ENCODE measurements at regions not wholly inside any gene's neighbourhood (a gene's known extent, or its start where the extent isn't known, plus 50 kb on each side); places are given as distances from the start of the nearest gene placed in this dataset.
A peak's percentile ranks its signal among the peaks of the same experiment; 100 is the strongest.

GRCh38 chr13:52968074-52968700 lies 60.4 kb upstream of the OLFM4 start (continued):
- TF ChIP-seq, protein P1, sequence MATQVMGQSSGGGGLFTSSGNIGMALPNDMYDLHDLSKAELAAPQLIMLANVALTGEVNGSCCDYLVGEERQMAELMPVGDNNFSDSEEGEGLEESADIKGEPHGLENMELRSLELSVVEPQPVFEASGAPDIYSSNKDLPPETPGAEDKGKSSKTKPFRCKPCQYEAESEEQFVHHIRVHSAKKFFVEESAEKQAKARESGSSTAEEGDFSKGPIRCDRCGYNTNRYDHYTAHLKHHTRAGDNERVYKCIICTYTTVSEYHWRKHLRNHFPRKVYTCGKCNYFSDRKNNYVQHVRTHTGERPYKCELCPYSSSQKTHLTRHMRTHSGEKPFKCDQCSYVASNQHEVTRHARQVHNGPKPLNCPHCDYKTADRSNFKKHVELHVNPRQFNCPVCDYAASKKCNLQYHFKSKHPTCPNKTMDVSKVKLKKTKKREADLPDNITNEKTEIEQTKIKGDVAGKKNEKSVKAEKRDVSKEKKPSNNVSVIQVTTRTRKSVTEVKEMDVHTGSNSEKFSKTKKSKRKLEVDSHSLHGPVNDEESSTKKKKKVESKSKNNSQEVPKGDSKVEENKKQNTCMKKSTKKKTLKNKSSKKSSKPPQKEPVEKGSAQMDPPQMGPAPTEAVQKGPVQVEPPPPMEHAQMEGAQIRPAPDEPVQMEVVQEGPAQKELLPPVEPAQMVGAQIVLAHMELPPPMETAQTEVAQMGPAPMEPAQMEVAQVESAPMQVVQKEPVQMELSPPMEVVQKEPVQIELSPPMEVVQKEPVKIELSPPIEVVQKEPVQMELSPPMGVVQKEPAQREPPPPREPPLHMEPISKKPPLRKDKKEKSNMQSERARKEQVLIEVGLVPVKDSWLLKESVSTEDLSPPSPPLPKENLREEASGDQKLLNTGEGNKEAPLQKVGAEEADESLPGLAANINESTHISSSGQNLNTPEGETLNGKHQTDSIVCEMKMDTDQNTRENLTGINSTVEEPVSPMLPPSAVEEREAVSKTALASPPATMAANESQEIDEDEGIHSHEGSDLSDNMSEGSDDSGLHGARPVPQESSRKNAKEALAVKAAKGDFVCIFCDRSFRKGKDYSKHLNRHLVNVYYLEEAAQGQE (IDR thresholded peaks at IDR 0.05) = peak; percentile 93
- TF ChIP-seq ELK1 (IDR thresholded peaks at IDR 0.05; ENCODE audit: low read depth, low read length) (no peak), NR3C1 (IDR thresholded peaks at IDR 0.05) (no peak)
- TF ChIP-seq, protein P2, sequence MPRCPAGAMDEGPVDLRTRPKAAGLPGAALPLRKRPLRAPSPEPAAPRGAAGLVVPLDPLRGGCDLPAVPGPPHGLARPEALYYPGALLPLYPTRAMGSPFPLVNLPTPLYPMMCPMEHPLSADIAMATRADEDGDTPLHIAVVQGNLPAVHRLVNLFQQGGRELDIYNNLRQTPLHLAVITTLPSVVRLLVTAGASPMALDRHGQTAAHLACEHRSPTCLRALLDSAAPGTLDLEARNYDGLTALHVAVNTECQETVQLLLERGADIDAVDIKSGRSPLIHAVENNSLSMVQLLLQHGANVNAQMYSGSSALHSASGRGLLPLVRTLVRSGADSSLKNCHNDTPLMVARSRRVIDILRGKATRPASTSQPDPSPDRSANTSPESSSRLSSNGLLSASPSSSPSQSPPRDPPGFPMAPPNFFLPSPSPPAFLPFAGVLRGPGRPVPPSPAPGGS (IDR thresholded peaks at IDR 0.05) = no peak

- no peak for FAIRE-seq
- TF ChIP-seq EHF (CRISPR knock-in tag; IDR thresholded peaks at IDR 0.05) (no peak), HOXB13 (CRISPR knock-in tag; IDR thresholded peaks at IDR 0.05; ENCODE audit: low read depth) (no peak), TP53 (CRISPR knock-in tag; IDR thresholded peaks at IDR 0.05) (no peak), NPAS2 (CRISPR knock-in tag; IDR thresholded peaks at IDR 0.05; ENCODE audit: borderline replicate concordance) (no peak)
- TF ChIP-seq, protein P3, sequence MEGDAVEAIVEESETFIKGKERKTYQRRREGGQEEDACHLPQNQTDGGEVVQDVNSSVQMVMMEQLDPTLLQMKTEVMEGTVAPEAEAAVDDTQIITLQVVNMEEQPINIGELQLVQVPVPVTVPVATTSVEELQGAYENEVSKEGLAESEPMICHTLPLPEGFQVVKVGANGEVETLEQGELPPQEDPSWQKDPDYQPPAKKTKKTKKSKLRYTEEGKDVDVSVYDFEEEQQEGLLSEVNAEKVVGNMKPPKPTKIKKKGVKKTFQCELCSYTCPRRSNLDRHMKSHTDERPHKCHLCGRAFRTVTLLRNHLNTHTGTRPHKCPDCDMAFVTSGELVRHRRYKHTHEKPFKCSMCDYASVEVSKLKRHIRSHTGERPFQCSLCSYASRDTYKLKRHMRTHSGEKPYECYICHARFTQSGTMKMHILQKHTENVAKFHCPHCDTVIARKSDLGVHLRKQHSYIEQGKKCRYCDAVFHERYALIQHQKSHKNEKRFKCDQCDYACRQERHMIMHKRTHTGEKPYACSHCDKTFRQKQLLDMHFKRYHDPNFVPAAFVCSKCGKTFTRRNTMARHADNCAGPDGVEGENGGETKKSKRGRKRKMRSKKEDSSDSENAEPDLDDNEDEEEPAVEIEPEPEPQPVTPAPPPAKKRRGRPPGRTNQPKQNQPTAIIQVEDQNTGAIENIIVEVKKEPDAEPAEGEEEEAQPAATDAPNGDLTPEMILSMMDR (IDR thresholded peaks at IDR 0.05) = no peak
- TF ChIP-seq, protein P4, sequence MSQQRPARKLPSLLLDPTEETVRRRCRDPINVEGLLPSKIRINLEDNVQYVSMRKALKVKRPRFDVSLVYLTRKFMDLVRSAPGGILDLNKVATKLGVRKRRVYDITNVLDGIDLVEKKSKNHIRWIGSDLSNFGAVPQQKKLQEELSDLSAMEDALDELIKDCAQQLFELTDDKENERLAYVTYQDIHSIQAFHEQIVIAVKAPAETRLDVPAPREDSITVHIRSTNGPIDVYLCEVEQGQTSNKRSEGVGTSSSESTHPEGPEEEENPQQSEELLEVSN (IDR thresholded peaks at IDR 0.05; ENCODE audit: borderline replicate concordance, low read depth) = no peak
- TF ChIP-seq, protein P5, sequence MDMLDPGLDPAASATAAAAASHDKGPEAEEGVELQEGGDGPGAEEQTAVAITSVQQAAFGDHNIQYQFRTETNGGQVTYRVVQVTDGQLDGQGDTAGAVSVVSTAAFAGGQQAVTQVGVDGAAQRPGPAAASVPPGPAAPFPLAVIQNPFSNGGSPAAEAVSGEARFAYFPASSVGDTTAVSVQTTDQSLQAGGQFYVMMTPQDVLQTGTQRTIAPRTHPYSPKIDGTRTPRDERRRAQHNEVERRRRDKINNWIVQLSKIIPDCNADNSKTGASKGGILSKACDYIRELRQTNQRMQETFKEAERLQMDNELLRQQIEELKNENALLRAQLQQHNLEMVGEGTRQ (IDR thresholded peaks at IDR 0.05) = no peak
- Histone ChIP-seq H3K9me3 (no peaks in the 10 kb centered on the region), H3K27ac (no peak overlapping the region), H3K4me2 (no peak overlapping the region), H3K4me3 (no peak overlapping the region), H3K4me1 (no peaks in the 10 kb centered on the region)
- ChIA-PET CTCF (no interaction called here), POLR2A (no interaction called here)
- WGBS (ENCODE audit: missing lambda C conversion rate) = 0% methylated on average over 3 of the region's 4 CpGs
- ATAC-seq = no peak
- no peak for DNase-seq (ENCODE audit: low read depth in 1 of 2, low spot score in 1 of 2)
These were observed 66.6 kb upstream of the OLFM4 start for GRCh38 chr13:52961987-52962386.

DNA sequence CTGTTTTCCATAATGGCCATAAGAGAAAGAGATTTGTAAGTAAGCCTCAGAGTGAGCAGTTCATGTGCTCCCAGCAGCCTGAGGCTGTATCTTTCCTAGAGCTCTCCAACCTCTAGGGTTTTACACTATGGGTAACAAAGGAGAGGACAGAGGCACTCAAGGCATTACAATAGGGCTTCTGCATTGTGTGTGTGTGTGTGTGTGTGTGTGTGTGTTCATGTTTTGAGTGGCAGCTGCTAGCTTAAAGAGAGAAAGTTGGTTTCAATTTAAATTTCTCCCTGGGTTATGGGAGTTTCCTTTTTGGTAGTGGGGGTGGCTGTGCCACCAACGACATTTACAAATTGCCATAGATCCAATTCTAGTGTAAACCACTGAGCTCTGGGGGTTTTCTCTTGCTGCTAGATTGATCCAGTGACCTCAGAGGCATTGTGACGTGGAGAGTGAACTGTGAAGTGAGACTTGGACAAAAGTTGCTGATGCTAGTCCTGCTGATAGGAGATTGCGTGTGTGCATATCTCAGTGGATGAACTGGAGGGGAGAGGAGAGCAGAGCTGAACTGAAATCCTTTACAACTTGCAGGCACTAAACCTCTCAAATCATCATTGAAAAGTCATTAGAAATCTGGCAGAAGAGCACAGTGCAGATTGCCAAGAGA lies 67.2 kb upstream of the OLFM4 start:
- ChIA-PET POLR2A (no interaction called here), CTCF (interaction anchor here (1.0 kb wide), 1 partner anchor 9 kb away, joined by 5 read pairs; no protein-coding TSS in a partner anchor)
- no peak overlapping the region for H3K27ac ChIP-seq
- WGBS (ENCODE audit: missing lambda C conversion rate) = 3% methylated on average over 3 of the region's 3 CpGs
- DNase-seq (ENCODE audit: low read depth in 1 of 2, low spot score in 1 of 2) = no peak
- H3K4me2 ChIP-seq = no peak overlapping the region
- H3K4me3 ChIP-seq = no peak overlapping the region
- no peak for ATAC-seq
- TF ChIP-seq ZFP36 (IDR thresholded peaks at IDR 0.05; ENCODE audit: borderline replicate concordance, partially characterized antibody) (no peak), HOXB5 (CRISPR knock-in tag; IDR thresholded peaks at IDR 0.05) (no peak)
- H3K9me3 ChIP-seq = no peaks in the 10 kb centered on the region
- no peak for FAIRE-seq
- no peaks in the 10 kb centered on the region for H3K4me1 ChIP-seq

All from A549 (cell line).